KMS-11 (cell line): ENCODE measurements at regions not wholly inside any gene's neighbourhood (a gene's known extent, or its start where the extent isn't known, plus 50 kb on each side); places are given as distances from the start of the nearest gene placed in this dataset.
"Not testable (repeated sequence)": the region's sequence is repeated elsewhere in the genome, so short reads cannot be mapped to it uniquely, and the experiment has no call there.

Experiments
- H2AFZ ChIP-seq: fragments of 200-600 bp; sonication (generic); 2 replicates; pipeline ENCODE4 v1.6.1; 2016; ENCODE audit warnings: antibody characterized with exemption, mixed run types, low read depth
- H3K27ac ChIP-seq: fragments of 200-600 bp; sonication (generic); 2 replicates; pipeline ENCODE4 v1.6.1; 2016; ENCODE audit warnings: mild to moderate bottlenecking, mixed run types
- H3K27me3 ChIP-seq: fragments of 200-600 bp; sonication (generic); 2 replicates; pipeline ENCODE4 v1.6.1; 2017; ENCODE audit warnings: mild to moderate bottlenecking, low read depth, mixed run types, moderate library complexity; ENCODE audit not compliant: insufficient read depth
- H3K36me3 ChIP-seq: fragments of 200-600 bp; sonication (generic); 2 replicates; pipeline ENCODE4 v1.6.1; 2017; ENCODE audit warnings: mild to moderate bottlenecking, mixed run types; ENCODE audit not compliant: insufficient read depth
- H3K4me1 ChIP-seq: fragments of 200-600 bp; sonication (generic); 2 replicates; pipeline ENCODE4 v1.6.1; 2016; ENCODE audit warnings: mild to moderate bottlenecking, low read depth, mixed run types; ENCODE audit not compliant: poor library complexity, severe bottlenecking
- H3K4me2 ChIP-seq: fragments of 200-600 bp; sonication (generic); 2 replicates; pipeline ENCODE4 v1.7.0; 2016; ENCODE audit warnings: mild to moderate bottlenecking, mixed run types
- H3K4me3 ChIP-seq: fragments of 200-600 bp; sonication (generic); IDR thresholded peaks from 2 replicates; pipeline ENCODE4 v1.6.1; 2017; ENCODE audit warnings: low read depth, low read length, mixed read lengths; ENCODE audit not compliant: insufficient read depth
- H3K79me2 ChIP-seq: fragments of 200-600 bp; sonication (generic); 2 replicates; pipeline ENCODE4 v1.6.1; 2016; ENCODE audit warnings: low read depth, mixed run types; ENCODE audit not compliant: insufficient read depth
- H3K9ac ChIP-seq: fragments of 200-600 bp; sonication (generic); 2 replicates; pipeline ENCODE4 v1.6.1; 2016; ENCODE audit warnings: mild to moderate bottlenecking, mixed run types
- H4K20me1 ChIP-seq: fragments of 200-600 bp; sonication (generic); 2 replicates; pipeline ENCODE4 v1.6.1; 2016; ENCODE audit warnings: mild to moderate bottlenecking, mixed run types; ENCODE audit not compliant: insufficient read depth
- CTCF ChIP-seq: fragments of 200-600 bp; sonication (generic); conservative IDR thresholded peaks from 2 replicates; pipeline ENCODE4 v1.6.1; 2017; ENCODE audit warnings: low read depth, mild to moderate bottlenecking, antibody characterized with exemption, low read length, moderate library complexity, mixed read lengths

DNA sequence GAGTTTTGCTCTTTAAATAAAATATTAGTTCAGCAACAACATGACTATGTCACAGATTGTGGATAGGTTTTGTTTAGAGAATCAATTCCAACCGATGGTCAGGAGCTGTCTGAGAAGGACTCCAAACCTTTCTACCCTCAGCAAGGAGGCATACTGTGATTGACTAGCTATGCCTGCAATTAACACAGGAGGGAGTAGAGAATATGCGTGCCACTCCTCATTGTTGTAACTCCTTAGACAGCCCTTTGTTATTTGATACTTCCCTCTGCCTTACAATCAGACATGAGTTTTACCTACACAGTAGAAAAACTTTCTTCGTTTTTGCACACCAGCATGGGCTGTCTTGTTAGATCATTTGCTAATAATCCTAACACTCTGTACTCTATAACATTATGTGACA lies 796.5 kb downstream of the PRIM2 start:
- no peak overlapping the region for H3K4me3 ChIP-seq
- H3K4me1 ChIP-seq, result no peaks in the 10 kb centered on the region
- no peaks in the 10 kb centered on the region for H4K20me1 ChIP-seq
- H3K9ac ChIP-seq, result no peak overlapping the region
- H3K27me3 ChIP-seq, result no peaks in the 10 kb centered on the region
- H3K27ac ChIP-seq, result no peak overlapping the region
- no peak for TF ChIP-seq CTCF
- no peak overlapping the region for H3K4me2 ChIP-seq
- no peak overlapping the region for H2AFZ ChIP-seq
- no peaks in the 10 kb centered on the region for H3K36me3 ChIP-seq
- no peaks in the 10 kb centered on the region for H3K79me2 ChIP-seq

DNA sequence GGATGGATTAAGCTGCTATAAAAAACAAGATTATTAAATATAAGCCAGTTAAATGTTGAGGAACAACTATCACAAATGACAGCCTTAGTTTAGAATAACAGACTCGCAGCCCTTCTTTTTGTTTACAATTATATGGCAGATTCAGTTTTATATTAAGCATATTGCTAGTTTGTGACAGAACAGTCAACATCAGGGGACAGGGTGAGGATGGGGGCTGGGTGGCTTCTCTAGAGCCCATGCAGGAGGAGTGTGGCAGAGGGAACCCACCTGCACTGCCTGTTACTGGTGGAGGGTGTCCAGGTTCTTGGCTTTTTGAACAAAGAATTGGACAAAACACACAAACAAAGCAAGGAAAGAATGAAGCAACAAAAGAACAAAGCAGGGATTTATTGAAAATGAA lies 799.7 kb downstream of the PRIM2 start:
- H3K27me3 ChIP-seq, H3K4me3 ChIP-seq, H3K79me2 ChIP-seq, H2AFZ ChIP-seq, H3K27ac ChIP-seq, H3K4me1 ChIP-seq, H3K4me2 ChIP-seq, H3K9ac ChIP-seq, H4K20me1 ChIP-seq, H3K36me3 ChIP-seq: not testable (repeated sequence)

DNA sequence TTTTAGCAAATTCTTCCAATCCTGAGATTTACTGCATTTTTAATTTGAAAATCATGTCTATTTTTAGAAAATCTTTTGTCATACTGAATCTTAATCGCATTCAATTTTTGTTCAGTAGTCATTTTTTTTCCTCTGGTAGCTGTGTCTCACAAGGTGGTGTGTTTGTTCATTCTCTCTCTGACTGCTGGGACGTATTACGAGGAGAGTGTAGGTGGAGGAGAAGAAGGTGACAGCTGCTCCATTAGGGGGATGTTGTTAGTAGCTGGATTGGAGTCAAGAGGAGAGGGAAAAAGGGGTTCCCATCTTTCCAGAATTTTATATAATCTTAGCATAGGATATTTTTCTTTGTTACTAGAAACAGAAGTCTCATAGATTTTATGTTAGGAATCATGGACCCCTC lies 804.2 kb downstream of the PRIM2 start:
- not testable (repeated sequence) for H3K27ac ChIP-seq, H3K27me3 ChIP-seq, H3K9ac ChIP-seq, H2AFZ ChIP-seq, H4K20me1 ChIP-seq, H3K36me3 ChIP-seq, H3K4me1 ChIP-seq, H3K4me2 ChIP-seq, H3K4me3 ChIP-seq, H3K79me2 ChIP-seq

GRCh38 chr6:58123770-58124169 lies 806.3 kb downstream of the PRIM2 start:
- not testable (repeated sequence) for H3K4me1 ChIP-seq, H3K4me2 ChIP-seq, H3K36me3 ChIP-seq, H3K27ac ChIP-seq, H2AFZ ChIP-seq, H4K20me1 ChIP-seq, H3K27me3 ChIP-seq, H3K4me3 ChIP-seq, H3K9ac ChIP-seq, H3K79me2 ChIP-seq

GRCh38 chr6:58128549-58128948 lies 811.1 kb downstream of the PRIM2 start:
- H3K36me3 ChIP-seq, H3K4me3 ChIP-seq, H3K27ac ChIP-seq, H4K20me1 ChIP-seq, H3K4me2 ChIP-seq, H3K27me3 ChIP-seq, H3K79me2 ChIP-seq, H2AFZ ChIP-seq, H3K9ac ChIP-seq, H3K4me1 ChIP-seq: not testable (repeated sequence)

DNA sequence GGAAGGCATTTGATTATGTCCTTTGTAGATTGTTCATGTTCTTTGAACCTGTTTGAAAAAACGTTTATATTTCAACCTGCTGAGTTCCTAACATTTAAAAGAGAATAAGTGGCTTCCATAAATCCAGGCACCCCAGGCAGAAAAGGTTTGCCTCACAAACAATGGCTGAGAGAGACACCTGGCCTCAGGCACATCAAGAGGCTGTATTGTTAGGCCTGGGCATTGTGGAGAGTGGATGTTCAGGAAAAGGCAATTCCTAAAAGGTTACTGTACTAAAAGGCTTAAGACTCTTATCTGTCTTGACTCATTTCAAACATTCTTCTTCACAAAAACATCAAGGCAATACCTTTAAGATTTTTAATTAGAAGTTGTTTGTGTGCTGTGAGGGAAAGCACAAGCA lies 811.7 kb downstream of the PRIM2 start:
- not testable (repeated sequence) for H2AFZ ChIP-seq, H3K79me2 ChIP-seq, H3K36me3 ChIP-seq, H3K4me2 ChIP-seq, H3K27ac ChIP-seq, H3K4me3 ChIP-seq, H3K4me1 ChIP-seq, H4K20me1 ChIP-seq, H3K9ac ChIP-seq, H3K27me3 ChIP-seq

DNA sequence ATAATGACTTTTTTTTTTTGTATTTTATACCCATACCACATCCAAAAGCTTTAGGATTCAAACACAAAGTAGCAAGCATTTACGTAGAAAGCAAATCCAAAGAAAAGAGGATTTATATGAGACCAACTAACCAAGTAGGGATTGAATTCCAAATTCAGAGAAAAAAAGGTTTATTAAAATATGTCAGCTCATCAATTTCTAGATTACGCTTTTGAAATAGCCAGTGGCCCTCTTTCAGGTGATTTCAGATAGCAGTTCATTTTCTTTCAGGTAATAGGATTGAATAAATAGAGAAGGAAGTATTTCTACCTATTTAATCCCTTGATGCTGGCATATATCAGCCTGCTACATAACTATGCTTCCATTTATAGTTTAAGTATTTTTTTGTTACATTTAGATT lies 822.3 kb downstream of the PRIM2 start:
- not testable (repeated sequence) for H3K36me3 ChIP-seq, H4K20me1 ChIP-seq, H2AFZ ChIP-seq, H3K4me2 ChIP-seq, H3K27me3 ChIP-seq, H3K4me1 ChIP-seq, H3K9ac ChIP-seq, H3K79me2 ChIP-seq, H3K4me3 ChIP-seq, H3K27ac ChIP-seq

GRCh38 chr6:58171025-58171424 lies 853.6 kb downstream of the PRIM2 start:
- H3K4me3 ChIP-seq, H3K27ac ChIP-seq, H4K20me1 ChIP-seq, H3K4me2 ChIP-seq, H3K9ac ChIP-seq, H3K79me2 ChIP-seq, H3K4me1 ChIP-seq, H3K36me3 ChIP-seq, H2AFZ ChIP-seq, H3K27me3 ChIP-seq: not testable (repeated sequence)

DNA sequence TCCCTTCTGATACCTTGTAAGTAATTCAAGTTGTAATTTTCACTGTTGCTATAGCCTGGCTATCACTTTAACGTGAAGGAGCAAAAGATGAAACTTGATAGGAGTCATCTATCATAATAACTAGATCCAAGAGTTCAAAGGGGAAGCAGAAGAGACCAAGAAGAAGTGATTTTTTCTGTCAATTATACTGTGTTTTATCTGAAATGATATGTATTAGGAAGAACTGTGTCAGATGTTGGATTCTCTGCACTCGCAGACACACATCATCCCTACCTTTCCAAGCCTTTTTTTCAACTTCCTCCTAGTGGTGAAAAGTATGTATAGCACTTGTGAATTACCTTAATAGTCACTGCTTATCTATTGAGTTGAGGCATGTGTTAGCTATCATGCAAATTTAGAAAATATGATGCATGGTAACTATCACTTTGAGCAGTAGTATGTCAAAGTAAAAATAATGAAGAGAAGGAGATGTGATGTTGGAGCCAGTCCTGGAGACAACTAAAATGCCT lies 864.2 kb downstream of the PRIM2 start:
- H2AFZ ChIP-seq, H3K4me3 ChIP-seq, H3K27me3 ChIP-seq, H3K4me1 ChIP-seq, H3K79me2 ChIP-seq, H3K27ac ChIP-seq, H3K9ac ChIP-seq, H3K36me3 ChIP-seq, H4K20me1 ChIP-seq, H3K4me2 ChIP-seq: not testable (repeated sequence)

DNA sequence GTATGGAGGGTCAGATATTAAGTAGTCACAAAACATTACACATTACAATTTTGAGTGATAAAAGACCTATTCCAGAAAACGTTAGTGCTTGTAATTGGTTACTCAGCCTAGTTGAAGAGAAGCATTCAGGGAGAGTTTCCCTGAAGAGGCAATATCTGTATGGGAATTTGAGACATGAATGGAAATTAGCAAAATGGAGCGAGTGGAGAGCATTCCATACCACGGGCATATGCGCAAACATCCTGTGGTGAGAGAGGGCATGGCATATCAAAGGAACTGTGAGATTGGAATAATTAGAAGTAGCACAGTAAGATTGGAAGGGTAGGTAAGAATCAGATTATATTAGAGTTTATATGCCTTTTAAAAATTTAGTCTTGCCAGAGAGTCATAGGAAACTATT lies 867.9 kb downstream of the PRIM2 start:
- H3K4me3 ChIP-seq, H3K9ac ChIP-seq, H3K4me1 ChIP-seq, H3K27me3 ChIP-seq, H3K4me2 ChIP-seq, H3K27ac ChIP-seq, H3K36me3 ChIP-seq, H4K20me1 ChIP-seq, H3K79me2 ChIP-seq, H2AFZ ChIP-seq: not testable (repeated sequence)
